Activated CD4-positive, CD25-positive, alpha-beta regulatory T cell treated with anti-CD3 and anti-CD28 coated beads, Interleukin-2, amount 50 U/mL, for 72 hours (primary cell): ENCODE measurements at regions not wholly inside any gene's neighbourhood (a gene's known extent, or its start where the extent isn't known, plus 50 kb on each side); places are given as distances from the start of the nearest gene placed in this dataset.
"Not testable (repeated sequence)": the region's sequence is repeated elsewhere in the genome, so short reads cannot be mapped to it uniquely, and the experiment has no call there.

ENCODE experiments used
- DNase-seq: peaks from one replicate; pipeline ENCODE4 v3.0.0; 2021

GRCh38 chr7:42554932-42555331, 317.9 kb upstream of the GLI3 start:
- DNase-seq, result not testable (repeated sequence)

- DNase-seq, result no peak
Measured at GRCh38 chr7:42552227-42552626, 315.2 kb upstream of the GLI3 start.

- DNase-seq, result no peak
Measured at GRCh38 chr7:42550706-42551470, 313.9 kb upstream of the GLI3 start.

- DNase-seq, result no peak
Measured at GRCh38 chr7:42549866-42550485, 313.0 kb upstream of the GLI3 start.

GRCh38 chr7:42548816-42549611, 312.0 kb upstream of the GLI3 start:
- no peak for DNase-seq

GRCh38 chr7:42545049-42545724, 308.2 kb upstream of the GLI3 start:
- DNase-seq, result no peak

GRCh38 chr7:42543953-42544352, 306.9 kb upstream of the GLI3 start:
- DNase-seq, result no peak

GRCh38 chr7:42542446-42542845, 305.4 kb upstream of the GLI3 start:
- not testable (repeated sequence) for DNase-seq

- DNase-seq, result no peak
Measured at GRCh38 chr7:42534441-42534840, 297.4 kb upstream of the GLI3 start.

- no peak for DNase-seq
Measured at GRCh38 chr7:42527004-42527403, 290.0 kb upstream of the GLI3 start.

- DNase-seq, result no peak
Measured at GRCh38 chr7:42522227-42522991, 285.4 kb upstream of the GLI3 start.

GRCh38 chr7:42511027-42511426, 274.0 kb upstream of the GLI3 start:
- no peak for DNase-seq

- DNase-seq, result no peak
Measured at GRCh38 chr7:42506097-42506496, 269.1 kb upstream of the GLI3 start.

GRCh38 chr7:42502022-42502421, 265.0 kb upstream of the GLI3 start:
- no peak for DNase-seq

GRCh38 chr7:42495256-42495655, 258.2 kb upstream of the GLI3 start:
- DNase-seq, result no peak

- DNase-seq, result no peak
Measured at GRCh38 chr7:42494736-42495135, 257.7 kb upstream of the GLI3 start.

GRCh38 chr7:42494199-42494710, 257.2 kb upstream of the GLI3 start:
- no peak for DNase-seq

GRCh38 chr7:42493436-42494198, 256.6 kb upstream of the GLI3 start:
- no peak for DNase-seq

- DNase-seq, result no peak
Measured at GRCh38 chr7:42492920-42493319, 255.9 kb upstream of the GLI3 start.

- no peak for DNase-seq
Measured at GRCh38 chr7:42491106-42491505, 254.1 kb upstream of the GLI3 start.

- DNase-seq, result no peak
Measured at GRCh38 chr7:42489299-42489698, 252.3 kb upstream of the GLI3 start.
